Epithelial cell of esophagus (primary cell): ENCODE measurements at regions not wholly inside any gene's neighbourhood (a gene's known extent, or its start where the extent isn't known, plus 50 kb on each side); places are given as distances from the start of the nearest gene placed in this dataset.

Source experiments
- DNase-seq: peaks from one replicate; pipeline ENCODE4 v3.0.0; 2010; ENCODE audit warnings: low read depth
- H3K4me3 ChIP-seq: 2 replicates; pipeline ENCODE4 v1.5.1; 2011; ENCODE audit warnings: mild to moderate bottlenecking, low read length, control low read depth
- CTCF ChIP-seq: IDR thresholded peaks from 2 replicates; pipeline ENCODE4 v1.5.1; 2011; ENCODE audit warnings: low read depth, mild to moderate bottlenecking, low read length, control low read depth, inconsistent platforms; ENCODE audit not compliant: insufficient read depth; ENCODE audit errors: missing control alignments

DNA sequence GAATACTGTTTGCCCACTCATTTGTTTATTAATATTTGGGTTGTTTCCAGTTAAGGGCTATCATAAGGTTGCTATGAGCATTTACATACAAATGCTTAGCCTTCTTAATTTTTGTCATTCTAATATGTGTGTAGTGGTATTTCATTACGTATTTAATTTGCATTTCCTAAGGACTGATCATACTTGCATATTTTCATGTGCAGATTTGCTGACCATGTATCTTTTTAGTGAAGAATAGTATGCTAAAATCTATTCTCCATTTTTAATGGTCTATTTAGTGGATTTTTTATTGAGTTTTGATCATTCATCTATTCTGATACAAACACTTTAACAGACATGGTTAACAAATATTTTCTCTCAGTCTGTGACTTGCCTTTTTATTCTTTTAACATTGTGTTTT is 949.5 kb downstream of the RAB28 start:
- DNase-seq: no peak
- TF ChIP-seq CTCF: no peak
- no peak overlapping the region for H3K4me3 ChIP-seq

DNA sequence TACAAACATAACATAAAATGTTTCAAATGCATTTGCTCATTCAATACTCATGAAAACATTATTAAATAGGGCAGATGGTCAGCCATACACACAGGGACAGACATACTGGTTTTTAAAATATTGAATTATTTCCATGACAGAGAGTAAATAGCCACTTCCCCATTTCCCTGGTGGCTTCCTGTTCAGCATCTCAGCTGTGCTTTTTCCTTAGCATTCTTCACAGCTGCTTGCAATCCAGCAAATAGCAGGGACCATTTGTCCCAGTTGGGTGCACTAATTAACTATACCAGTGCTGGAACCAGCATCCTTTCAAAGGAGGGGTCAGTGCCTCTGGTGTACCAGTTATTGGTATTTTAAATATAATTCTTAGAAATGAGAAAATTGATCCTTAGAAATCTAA is 964.7 kb downstream of the RAB28 start:
- no peak overlapping the region for H3K4me3 ChIP-seq
- DNase-seq: no peak
- no peak for TF ChIP-seq CTCF

DNA sequence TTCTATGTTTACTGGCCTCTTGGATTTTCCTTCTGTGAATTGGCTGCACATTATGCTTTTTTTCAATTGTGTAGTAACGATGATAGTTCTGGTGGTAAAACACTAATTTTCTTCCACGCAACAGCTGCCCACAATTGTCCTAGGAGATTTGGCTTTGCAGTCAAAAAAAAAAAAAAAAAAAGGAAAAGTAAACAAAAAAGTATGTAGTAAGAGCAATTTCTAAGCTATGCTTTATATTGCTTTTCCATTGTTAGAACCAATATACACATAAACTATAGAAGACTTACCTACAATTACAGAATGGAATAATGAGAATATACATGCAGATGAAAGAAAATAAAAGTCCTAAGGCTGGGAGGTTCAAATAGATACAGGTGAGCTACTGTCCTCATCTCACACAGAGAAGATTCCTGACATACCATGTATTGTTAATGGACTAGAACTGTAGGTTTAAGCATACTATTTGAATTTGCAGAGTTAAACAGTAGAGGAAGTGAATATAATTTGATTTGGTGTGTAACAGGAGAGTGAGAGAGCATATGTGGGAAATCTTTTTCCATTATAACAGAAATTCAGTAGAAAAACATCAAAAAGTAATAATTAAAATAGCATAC is 976.2 kb downstream of the RAB28 start:
- no peak for TF ChIP-seq CTCF
- H3K4me3 ChIP-seq: no peak overlapping the region
- DNase-seq: no peak

DNA sequence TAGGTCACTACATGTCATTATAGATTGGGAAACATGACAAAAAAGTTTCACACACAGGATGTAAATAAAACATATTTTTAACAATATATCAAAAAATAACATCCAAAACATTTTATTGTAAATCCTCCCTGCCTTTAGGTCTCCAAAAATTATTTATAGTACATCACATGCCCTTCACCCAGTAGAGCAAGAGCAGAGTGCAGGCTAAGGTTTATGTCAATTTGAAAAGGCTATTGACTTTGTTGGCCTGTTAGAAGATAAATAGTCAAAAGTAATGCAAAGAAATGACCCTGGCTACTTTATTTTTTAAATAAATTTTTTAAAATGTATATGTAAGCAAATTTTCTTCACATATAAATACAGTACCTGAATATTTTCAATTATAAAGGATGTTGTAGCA is 983.7 kb downstream of the RAB28 start:
- no peak for TF ChIP-seq CTCF
- H3K4me3 ChIP-seq: no peak overlapping the region
- DNase-seq: no peak

DNA sequence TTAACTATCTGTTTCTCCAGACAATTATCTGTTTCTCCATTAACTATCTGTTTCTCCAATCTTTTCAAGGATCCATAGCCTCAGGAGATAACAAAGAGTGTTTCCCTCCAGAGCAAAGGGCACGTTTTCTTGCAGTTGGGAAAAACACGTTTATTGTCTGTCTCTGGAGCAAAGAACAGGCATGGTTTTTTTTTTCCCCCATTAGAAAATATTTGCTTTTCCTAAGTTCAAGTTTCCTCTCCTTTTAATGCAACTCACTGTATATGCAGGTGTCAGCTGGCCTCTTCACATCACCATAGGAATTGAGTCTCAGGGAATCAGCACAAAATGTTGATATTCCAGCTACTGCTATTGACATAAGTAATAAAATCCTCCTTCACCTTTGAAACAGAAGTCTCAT is 984.4 kb downstream of the RAB28 start:
- DNase-seq: no peak
- no peak for TF ChIP-seq CTCF
- no peak overlapping the region for H3K4me3 ChIP-seq

DNA sequence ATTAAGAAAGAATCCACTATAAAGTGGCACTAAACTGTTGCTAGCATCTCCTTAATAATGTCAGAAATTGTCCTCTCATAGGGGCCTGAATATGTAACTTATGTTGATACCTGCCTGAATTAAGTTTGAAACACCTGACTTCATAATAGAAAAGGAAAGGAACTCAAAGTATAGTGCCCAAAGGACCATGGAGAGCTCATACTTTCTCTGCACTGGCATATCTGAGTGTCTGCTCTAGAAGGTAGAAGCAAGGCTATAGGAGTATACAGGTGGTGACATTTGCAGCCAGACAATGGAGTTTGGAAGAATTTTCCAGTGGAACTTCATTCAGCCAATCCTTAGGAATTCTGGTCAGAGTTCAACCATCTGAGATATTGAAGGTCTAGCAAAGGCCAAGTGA is 988.9 kb downstream of the RAB28 start:
- no peak for DNase-seq
- no peak for TF ChIP-seq CTCF
- H3K4me3 ChIP-seq: no peak overlapping the region

- no peak for TF ChIP-seq CTCF
- DNase-seq: no peak
- no peak overlapping the region for H3K4me3 ChIP-seq
Observed at GRCh38 chr4:12492730-12493393, 991.3 kb downstream of the RAB28 start.
